WTC11 (cell line): ENCODE measurements at regions not wholly inside any gene's neighbourhood (a gene's known extent, or its start where the extent isn't known, plus 50 kb on each side); places are given as distances from the start of the nearest gene placed in this dataset.

Source experiments
- CTCF ChIP-seq: fragments of 200-600 bp; IDR thresholded peaks from 2 replicates; pipeline ENCODE4 v1.8.0; 2022; ENCODE audit warnings: antibody characterized with exemption
- FOXJ3 ChIP-seq: sonication (generic); formaldehyde crosslinking; IDR thresholded peaks from 2 replicates; pipeline ENCODE4 v1.9.0; 2021; ENCODE audit warnings: missing genetic modification reagents, mild to moderate bottlenecking, borderline replicate concordance
- IRF1 ChIP-seq: sonication (generic); formaldehyde crosslinking; IDR thresholded peaks from 2 replicates; pipeline ENCODE4 v1.8.0; 2023; ENCODE audit warnings: missing genetic modification reagents
- USF1 ChIP-seq: sonication (generic); formaldehyde crosslinking; IDR thresholded peaks from 2 replicates; pipeline ENCODE4 v1.8.0; 2022; ENCODE audit warnings: mild to moderate bottlenecking, missing genetic modification reagents
- TF ChIP-seq, protein P1 (sequence below): sonication (generic); formaldehyde crosslinking; IDR thresholded peaks from 2 replicates; pipeline ENCODE4 v1.8.0; 2022; ENCODE audit warnings: mild to moderate bottlenecking, missing genetic modification reagents
- TF ChIP-seq, protein P2 (sequence below): sonication (generic); formaldehyde crosslinking; IDR thresholded peaks from 2 replicates; pipeline ENCODE4 v1.8.0; 2022; ENCODE audit warnings: mild to moderate bottlenecking, missing genetic modification reagents
- TF ChIP-seq, protein P3 (sequence below): sonication (generic); formaldehyde crosslinking; IDR thresholded peaks from 2 replicates; pipeline ENCODE4 v1.8.1; 2023; ENCODE audit warnings: mild to moderate bottlenecking, missing genetic modification reagents, moderate library complexity

- TF ChIP-seq, protein P1, sequence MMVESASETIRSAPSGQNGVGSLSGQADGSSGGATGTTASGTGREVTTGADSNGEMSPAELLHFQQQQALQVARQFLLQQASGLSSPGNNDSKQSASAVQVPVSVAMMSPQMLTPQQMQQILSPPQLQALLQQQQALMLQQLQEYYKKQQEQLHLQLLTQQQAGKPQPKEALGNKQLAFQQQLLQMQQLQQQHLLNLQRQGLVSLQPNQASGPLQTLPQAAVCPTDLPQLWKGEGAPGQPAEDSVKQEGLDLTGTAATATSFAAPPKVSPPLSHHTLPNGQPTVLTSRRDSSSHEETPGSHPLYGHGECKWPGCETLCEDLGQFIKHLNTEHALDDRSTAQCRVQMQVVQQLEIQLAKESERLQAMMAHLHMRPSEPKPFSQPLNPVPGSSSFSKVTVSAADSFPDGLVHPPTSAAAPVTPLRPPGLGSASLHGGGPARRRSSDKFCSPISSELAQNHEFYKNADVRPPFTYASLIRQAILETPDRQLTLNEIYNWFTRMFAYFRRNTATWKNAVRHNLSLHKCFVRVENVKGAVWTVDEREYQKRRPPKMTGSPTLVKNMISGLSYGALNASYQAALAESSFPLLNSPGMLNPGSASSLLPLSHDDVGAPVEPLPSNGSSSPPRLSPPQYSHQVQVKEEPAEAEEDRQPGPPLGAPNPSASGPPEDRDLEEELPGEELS (CRISPR knock-in tag): no peak
- TF ChIP-seq, protein P2, sequence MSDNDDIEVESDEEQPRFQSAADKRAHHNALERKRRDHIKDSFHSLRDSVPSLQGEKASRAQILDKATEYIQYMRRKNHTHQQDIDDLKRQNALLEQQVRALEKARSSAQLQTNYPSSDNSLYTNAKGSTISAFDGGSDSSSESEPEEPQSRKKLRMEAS (CRISPR knock-in tag): no peak
- TF ChIP-seq, protein P3, sequence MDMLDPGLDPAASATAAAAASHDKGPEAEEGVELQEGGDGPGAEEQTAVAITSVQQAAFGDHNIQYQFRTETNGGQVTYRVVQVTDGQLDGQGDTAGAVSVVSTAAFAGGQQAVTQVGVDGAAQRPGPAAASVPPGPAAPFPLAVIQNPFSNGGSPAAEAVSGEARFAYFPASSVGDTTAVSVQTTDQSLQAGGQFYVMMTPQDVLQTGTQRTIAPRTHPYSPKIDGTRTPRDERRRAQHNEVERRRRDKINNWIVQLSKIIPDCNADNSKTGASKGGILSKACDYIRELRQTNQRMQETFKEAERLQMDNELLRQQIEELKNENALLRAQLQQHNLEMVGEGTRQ (CRISPR knock-in tag): no peak
- no peak for TF ChIP-seq IRF1 (CRISPR knock-in tag)
- no peak for TF ChIP-seq CTCF
- no peak for TF ChIP-seq FOXJ3 (CRISPR knock-in tag)
- TF ChIP-seq USF1 (CRISPR knock-in tag): no peak
These were observed 53.8 kb upstream of the CCDC196 start for GRCh38 chr14:66432334-66432733.
